ENCODE measurements at regions not wholly inside any gene's neighbourhood (a gene's known extent, or its start where the extent isn't known, plus 50 kb on each side); places are given as distances from the start of the nearest gene placed in this dataset.

DNA sequence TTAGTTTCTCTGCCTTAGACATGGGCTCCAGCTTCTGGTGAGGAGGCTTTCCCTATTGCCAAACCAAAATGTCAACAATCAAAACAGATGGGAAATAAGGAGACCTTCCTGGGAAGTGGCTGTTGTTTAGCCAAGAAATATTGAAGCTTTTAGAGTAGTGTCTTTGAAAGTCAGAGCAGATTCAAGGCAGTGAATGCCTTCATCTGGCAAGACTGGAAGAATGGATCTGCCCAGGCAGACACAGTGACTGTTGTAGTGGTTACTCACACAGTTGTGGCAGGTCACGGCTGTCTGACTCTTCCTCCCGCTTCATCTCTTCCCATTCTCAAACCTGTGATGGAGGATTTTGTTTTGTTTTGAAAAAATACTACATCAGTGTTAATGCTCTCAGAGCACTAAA, 154.1 kb upstream of the ADO start:
- no peak for TF ChIP-seq CTCF (IDR thresholded peaks at IDR 0.05)
- TF ChIP-seq EZH2 (IDR thresholded peaks at IDR 0.05), result no peak

Measured in neural progenitor cell (in vitro differentiated cells).